DMS79 (cell line): ENCODE measurements at regions not wholly inside any gene's neighbourhood (a gene's known extent, or its start where the extent isn't known, plus 50 kb on each side); places are given as distances from the start of the nearest gene placed in this dataset.
"Not testable (repeated sequence)": the region's sequence is repeated elsewhere in the genome, so short reads cannot be mapped to it uniquely, and the experiment has no call there.

Experiments used
- DNase-seq: peaks from one replicate; lab custom pipeline; 2025; lab: John Stamatoyannopoulos, UW

GRCh38 chr4:26176598-26177149, 144.1 kb upstream of the RBPJ start:
- no peak for DNase-seq

- no peak for DNase-seq
Measured at GRCh38 chr4:26178854-26179253, 142.0 kb upstream of the RBPJ start.

- DNase-seq, result no peak
Measured at GRCh38 chr4:26179316-26179760, 141.5 kb upstream of the RBPJ start.

GRCh38 chr4:26181616-26182015, 139.2 kb upstream of the RBPJ start:
- no peak for DNase-seq

- no peak for DNase-seq
Measured at GRCh38 chr4:26183017-26183416, 137.8 kb upstream of the RBPJ start.

- DNase-seq, result no peak
Measured at GRCh38 chr4:26185436-26185835, 135.4 kb upstream of the RBPJ start.

GRCh38 chr4:26191353-26191752, 129.5 kb upstream of the RBPJ start:
- DNase-seq, result no peak

GRCh38 chr4:26192899-26193869, 127.6 kb upstream of the RBPJ start:
- no peak for DNase-seq

GRCh38 chr4:26194764-26195163, 126.0 kb upstream of the RBPJ start:
- no peak for DNase-seq

- DNase-seq, result no peak
Measured at GRCh38 chr4:26196567-26196966, 124.2 kb upstream of the RBPJ start.

- DNase-seq, result no peak
Measured at GRCh38 chr4:26197018-26197779, 123.6 kb upstream of the RBPJ start.

GRCh38 chr4:26198931-26199330, 121.9 kb upstream of the RBPJ start:
- DNase-seq, result not testable (repeated sequence)

GRCh38 chr4:26199596-26199995, 121.2 kb upstream of the RBPJ start:
- no peak for DNase-seq

- no peak for DNase-seq
Measured at GRCh38 chr4:26201120-26201519, 119.7 kb upstream of the RBPJ start.

- DNase-seq, result no peak
Measured at GRCh38 chr4:26204249-26204825, 116.5 kb upstream of the RBPJ start.

- DNase-seq, result no peak
Measured at GRCh38 chr4:26204911-26205370, 115.9 kb upstream of the RBPJ start.

GRCh38 chr4:26206339-26206738, 114.5 kb upstream of the RBPJ start:
- no peak for DNase-seq

- no peak for DNase-seq
Measured at GRCh38 chr4:26206999-26207398, 113.8 kb upstream of the RBPJ start.

GRCh38 chr4:26207631-26208030, 113.2 kb upstream of the RBPJ start:
- no peak for DNase-seq

GRCh38 chr4:26208237-26208994, 112.4 kb upstream of the RBPJ start:
- no peak for DNase-seq

GRCh38 chr4:26209378-26209777, 111.4 kb upstream of the RBPJ start:
- DNase-seq, result not testable (repeated sequence)
